HepG2 (cell line): ENCODE measurements at regions not wholly inside any gene's neighbourhood (a gene's known extent, or its start where the extent isn't known, plus 50 kb on each side); places are given as distances from the start of the nearest gene placed in this dataset.

Experiments
- ATAC-seq: fragments of 200-7000 bp; cut with Tn5 transposase; 3 replicates; pipeline ENCODE4 v1.9.1; 2020; ENCODE audit warnings: mild to moderate bottlenecking, moderate library complexity
- BruUV-seq: library from RNA; stranded (reverse); fragments of 400-500 nt; replicated peaks from 2 replicates; lab custom pipeline; 2021; lab: Mats Ljungman, UMichigan
- CTCF ChIA-PET: fragments of 300-600 bp; formaldehyde crosslinking; extraction: SDS; loops from one replicate; lab custom pipeline; 2021; ENCODE audit warnings: low total read pairs, inconsistent platforms, low intra/inter-chr PET ratio; lab: Yijun Ruan, JAX
- POLR2A ChIA-PET: fragments of 350-600 bp; sonication (Branson Sonifier 250); formaldehyde crosslinking; loops from one replicate; lab custom pipeline; 2020; ENCODE audit warnings: antibody characterized with exemption, inconsistent platforms; lab: Yijun Ruan, JAX
- DNase-seq: peaks from one replicate; pipeline ENCODE4 v3.0.0-alpha.2; 2015; ENCODE audit warnings: low spot score
- FAIRE-seq: peaks from 3 replicates; lab custom pipeline; 2011; peaks lifted over from hg19 to GRCh38; lab: Jason Lieb, UNC
- H2AFZ ChIP-seq: one replicate; pipeline ENCODE4 v1.6.1; 2011; ENCODE audit warnings: low read length, inconsistent platforms
- H3K27ac ChIP-seq: fragments of 300-600 bp; 3 replicates; pipeline ENCODE4 v1.8.0; 2011; ENCODE audit warnings: mixed run types, mild to moderate bottlenecking, mixed read lengths, low read length, inconsistent platforms; ENCODE audit not compliant: insufficient read depth; ENCODE audit errors: extremely low read length
- H3K27me3 ChIP-seq, 2 experiments: fragments of 200-600 bp in 1 of 2; 2 replicates in 1 of 2; 3 replicates in 1 of 2; pipeline versions ENCODE4 v1.6.0 to v1.8.0; 2011; ENCODE audit warnings: low read length in 2 of 2, mild to moderate bottlenecking in 2 of 2, moderate library complexity in 2 of 2, inconsistent platforms in 1 of 2; ENCODE audit not compliant: insufficient read depth in 2 of 2, control insufficient read depth in 1 of 2
- H3K36me3 ChIP-seq, 2 experiments: fragments of 200-600 bp in 1 of 2; replicated peaks in 1 of 2; 2 replicates in 1 of 2; 3 replicates in 1 of 2; pipeline versions ENCODE4 v1.5.1 to v1.8.0; 2011; ENCODE audit warnings: low read length in 2 of 2, inconsistent platforms in 1 of 2; ENCODE audit not compliant: insufficient read depth in 2 of 2, control insufficient read depth in 1 of 2
- H3K4me1 ChIP-seq: 2 replicates; pipeline ENCODE4 v1.5.1; 2012; ENCODE audit warnings: low read length, inconsistent platforms; ENCODE audit not compliant: insufficient read depth
- H3K4me2 ChIP-seq: 2 replicates; pipeline ENCODE4 v1.6.0; 2011; ENCODE audit warnings: low read depth, low read length, inconsistent platforms
- H3K4me3 ChIP-seq, 3 experiments: fragments of 200-600 bp in 1 of 3; sonication (generic), shearing (Covaris generic) in 1 of 3; replicated peaks in 1 of 3; 2 replicates each; pipeline ENCODE4 v1.5.1; 2011 to 2016; ENCODE audit warnings: low read length in 3 of 3, inconsistent platforms in 2 of 3, low read depth in 2 of 3, mild to moderate bottlenecking in 2 of 3, control low read depth in 1 of 3, mixed read lengths in 1 of 3; ENCODE audit not compliant: insufficient read depth in 1 of 3
- H3K79me2 ChIP-seq: one replicate; pipeline ENCODE4 v1.6.1; 2011; ENCODE audit warnings: low read length, inconsistent platforms; ENCODE audit not compliant: insufficient read depth
- H3K9ac ChIP-seq: 2 replicates; pipeline ENCODE4 v1.6.0; 2011; ENCODE audit warnings: mild to moderate bottlenecking, low read depth, low read length, inconsistent platforms; ENCODE audit not compliant: insufficient read depth
- H3K9me3 ChIP-seq: 2 replicates; pipeline ENCODE4 v1.5.1; 2012; ENCODE audit warnings: mild to moderate bottlenecking, low read length
- H4K20me1 ChIP-seq: 2 replicates; pipeline ENCODE4 v1.6.0; 2011; ENCODE audit warnings: inconsistent platforms, mild to moderate bottlenecking, low read length, moderate library complexity; ENCODE audit not compliant: insufficient read depth
- ADNP ChIP-seq: sonication (generic); formaldehyde crosslinking; IDR thresholded peaks from 2 replicates; pipeline ENCODE4 v1.4.0; 2020; ENCODE audit warnings: missing genetic modification reagents
- KLF9 ChIP-seq: IDR thresholded peaks from 2 replicates; pipeline ENCODE4 v1.6.1; 2016; ENCODE audit warnings: low read depth
- PRMT3 ChIP-seq: sonication (generic); formaldehyde crosslinking; IDR thresholded peaks from 2 replicates; pipeline ENCODE4 v1.8.1; 2022; ENCODE audit warnings: low read depth, mild to moderate bottlenecking, moderate library complexity, missing genetic modification reagents, borderline replicate concordance
- RCOR2 ChIP-seq: IDR thresholded peaks from 2 replicates; pipeline ENCODE4 v1.6.1; 2016; ENCODE audit warnings: missing biosample characterization, missing genetic modification reagents
- RFXAP ChIP-seq: sonication (generic); formaldehyde crosslinking; IDR thresholded peaks from 2 replicates; pipeline ENCODE4 v1.4.0; 2020; ENCODE audit warnings: missing genetic modification reagents, borderline replicate concordance
- SCMH1 ChIP-seq: sonication (generic); formaldehyde crosslinking; IDR thresholded peaks from 2 replicates; pipeline ENCODE4 v1.9.0; 2021; ENCODE audit warnings: missing genetic modification reagents, mild to moderate bottlenecking, borderline replicate concordance
- SNRNP70 ChIP-seq: fragments of 200-400 bp; formaldehyde crosslinking; IDR thresholded peaks from 2 replicates; pipeline ENCODE4 v1.6.1; 2017; ENCODE audit warnings: mild to moderate bottlenecking, low read depth, low read length, moderate library complexity
- THYN1 ChIP-seq: sonication (generic); formaldehyde crosslinking; IDR thresholded peaks from 2 replicates; pipeline ENCODE4 v1.8.1; 2023; ENCODE audit warnings: low read depth, mild to moderate bottlenecking, moderate library complexity, missing genetic modification reagents, borderline replicate concordance
- ZNF558 ChIP-seq: sonication (generic); formaldehyde crosslinking; IDR thresholded peaks from 2 replicates; pipeline ENCODE4 v1.9.0; 2022; ENCODE audit warnings: mild to moderate bottlenecking, missing genetic modification reagents, borderline replicate concordance
- WGBS: methylation state at CpG from one replicate; pipeline ENCODE4 v1.1.6; 2017; ENCODE audit warnings: low lambda C conversion rate; 5-methylcytosine and 5-hydroxymethylcytosine counted together
- in situ Hi-C: cut with HindIII; loops from 2 replicates; pipeline ENCODE4 v1.10.0; 2017; ENCODE audit warnings: low pct_unique_long_range_greater_than_20kb; ENCODE audit not compliant: extremely low pct_ligation_motif_present
- intact Hi-C: fragments of 100-400 bp; cut with micrococcal nuclease; formaldehyde crosslinking; loops from one replicate; pipeline ENCODE4 v1.10.0; 2022; ENCODE audit not compliant: unreplicated experiment
- TF ChIP-seq, protein P1 (sequence below): IDR thresholded peaks from 2 replicates; pipeline ENCODE4 v1.6.1; 2016; ENCODE audit warnings: mild to moderate bottlenecking, missing biosample characterization, missing genetic modification reagents
- TF ChIP-seq, protein P2 (sequence below): sonication (generic); formaldehyde crosslinking; IDR thresholded peaks from 2 replicates; pipeline ENCODE4 v1.8.0; 2022; ENCODE audit warnings: missing genetic modification reagents, mild to moderate bottlenecking, borderline replicate concordance
- TF ChIP-seq, protein P3 (sequence below): sonication (generic); formaldehyde crosslinking; IDR thresholded peaks from 2 replicates; pipeline ENCODE4 v1.5.0; 2020; ENCODE audit warnings: mild to moderate bottlenecking, missing genetic modification reagents

DNA sequence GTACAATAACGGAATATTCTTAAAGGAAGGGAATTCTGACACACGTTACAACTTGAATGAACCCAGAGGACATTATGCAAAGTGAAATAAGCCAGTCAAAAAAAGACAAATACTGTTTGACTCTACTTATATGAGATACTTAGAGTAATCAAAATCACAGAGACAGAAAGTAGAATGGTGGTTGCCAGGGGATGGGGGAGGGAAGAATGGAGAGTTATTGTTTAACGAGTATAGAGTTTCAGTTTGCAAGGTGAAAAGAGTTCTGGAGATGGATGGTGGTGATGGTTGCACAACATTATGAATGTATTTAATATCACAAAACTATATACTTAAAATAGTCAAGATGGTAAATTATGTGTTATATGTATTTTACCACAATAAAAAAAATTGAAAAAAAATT, 112.9 kb upstream of the ARHGEF3 start:
- Histone ChIP-seq H3K9me3 (no peaks in the 10 kb centered on the region), H3K27me3 (no peaks in the 10 kb centered on the region), H3K4me1 (no peaks in the 10 kb centered on the region), H3K79me2 (no peaks in the 10 kb centered on the region), H3K27ac (no peak overlapping the region), H4K20me1 (no peaks in the 10 kb centered on the region), H2AFZ (no peak overlapping the region), H3K9ac (no peak overlapping the region), H3K36me3 (no peaks in the 10 kb centered on the region), H3K4me3 (no peak overlapping the region), H3K4me2 (no peak overlapping the region)
- WGBS: 93% methylated on average over 3 of the region's 3 CpGs
- intact Hi-C loops: no loop called here
- in situ Hi-C loops: no loop called here
- no peak for TF ChIP-seq RFXAP
- TF ChIP-seq SCMH1: no peak
- TF ChIP-seq, protein P1, sequence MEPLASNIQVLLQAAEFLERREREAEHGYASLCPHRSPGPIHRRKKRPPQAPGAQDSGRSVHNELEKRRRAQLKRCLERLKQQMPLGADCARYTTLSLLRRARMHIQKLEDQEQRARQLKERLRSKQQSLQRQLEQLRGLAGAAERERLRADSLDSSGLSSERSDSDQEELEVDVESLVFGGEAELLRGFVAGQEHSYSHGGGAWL (CRISPR knock-in tag): no peak
- TF ChIP-seq THYN1 (CRISPR knock-in tag): no peak
- no peak for TF ChIP-seq RCOR2 (CRISPR knock-in tag)
- no peak for TF ChIP-seq PRMT3 (CRISPR knock-in tag)
- no peak for TF ChIP-seq ZNF558 (CRISPR knock-in tag)
- no peak for TF ChIP-seq KLF9
- no peak for TF ChIP-seq ADNP (CRISPR knock-in tag)
- TF ChIP-seq, protein P2, sequence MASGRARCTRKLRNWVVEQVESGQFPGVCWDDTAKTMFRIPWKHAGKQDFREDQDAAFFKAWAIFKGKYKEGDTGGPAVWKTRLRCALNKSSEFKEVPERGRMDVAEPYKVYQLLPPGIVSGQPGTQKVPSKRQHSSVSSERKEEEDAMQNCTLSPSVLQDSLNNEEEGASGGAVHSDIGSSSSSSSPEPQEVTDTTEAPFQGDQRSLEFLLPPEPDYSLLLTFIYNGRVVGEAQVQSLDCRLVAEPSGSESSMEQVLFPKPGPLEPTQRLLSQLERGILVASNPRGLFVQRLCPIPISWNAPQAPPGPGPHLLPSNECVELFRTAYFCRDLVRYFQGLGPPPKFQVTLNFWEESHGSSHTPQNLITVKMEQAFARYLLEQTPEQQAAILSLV (CRISPR knock-in tag): no peak
- TF ChIP-seq SNRNP70: no peak
- TF ChIP-seq, protein P3, sequence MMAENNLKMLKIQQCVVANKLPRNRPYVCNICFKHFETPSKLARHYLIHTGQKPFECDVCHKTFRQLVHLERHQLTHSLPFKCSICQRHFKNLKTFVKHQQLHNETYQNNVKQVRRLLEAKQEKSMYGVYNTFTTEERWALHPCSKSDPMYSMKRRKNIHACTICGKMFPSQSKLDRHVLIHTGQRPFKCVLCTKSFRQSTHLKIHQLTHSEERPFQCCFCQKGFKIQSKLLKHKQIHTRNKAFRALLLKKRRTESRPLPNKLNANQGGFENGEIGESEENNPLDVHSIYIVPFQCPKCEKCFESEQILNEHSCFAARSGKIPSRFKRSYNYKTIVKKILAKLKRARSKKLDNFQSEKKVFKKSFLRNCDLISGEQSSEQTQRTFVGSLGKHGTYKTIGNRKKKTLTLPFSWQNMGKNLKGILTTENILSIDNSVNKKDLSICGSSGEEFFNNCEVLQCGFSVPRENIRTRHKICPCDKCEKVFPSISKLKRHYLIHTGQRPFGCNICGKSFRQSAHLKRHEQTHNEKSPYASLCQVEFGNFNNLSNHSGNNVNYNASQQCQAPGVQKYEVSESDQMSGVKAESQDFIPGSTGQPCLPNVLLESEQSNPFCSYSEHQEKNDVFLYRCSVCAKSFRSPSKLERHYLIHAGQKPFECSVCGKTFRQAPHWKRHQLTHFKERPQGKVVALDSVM (CRISPR knock-in tag): no peak
- FAIRE-seq (no peak), ATAC-seq (no peak), DNase-seq (no peak)
- POLR2A ChIA-PET: no interaction called here
- BruUV-seq: no TSS peak
- CTCF ChIA-PET: no interaction called here
